Neural crest cell (in vitro differentiated cells): ENCODE measurements at regions not wholly inside any gene's neighbourhood (a gene's known extent, or its start where the extent isn't known, plus 50 kb on each side); places are given as distances from the start of the nearest gene placed in this dataset.

Source experiments
- DNase-seq: peaks from one replicate; pipeline ENCODE4 v3.0.0; 2021; ENCODE audit warnings: low read depth, mixed read lengths, low spot score
- H3K27ac Mint-ChIP-seq: one replicate; pipeline ENCODE4 v1.8.0; 2021; ENCODE audit warnings: mild to moderate bottlenecking, mixed read lengths; ENCODE audit not compliant: unreplicated experiment
- H3K27me3 Mint-ChIP-seq: 2 replicates; pipeline ENCODE4 v1.8.0; 2021; ENCODE audit warnings: low read depth, mild to moderate bottlenecking, mixed read lengths
- H3K36me3 Mint-ChIP-seq: 2 replicates; pipeline ENCODE4 v1.8.0; 2021; ENCODE audit warnings: low read depth, mild to moderate bottlenecking, mixed read lengths
- H3K4me1 Mint-ChIP-seq: 2 replicates; pipeline ENCODE4 v1.8.0; 2021; ENCODE audit warnings: mixed read lengths
- H3K4me3 Mint-ChIP-seq: one replicate; pipeline ENCODE4 v1.8.0; 2021; ENCODE audit warnings: mild to moderate bottlenecking, mixed read lengths
- H3K9me3 Mint-ChIP-seq: 2 replicates; pipeline ENCODE4 v1.8.0; 2021; ENCODE audit warnings: mixed read lengths
- TF ChIP-seq, protein P1 (sequence below): fragments of 200-600 bp; sonication (generic); conservative IDR thresholded peaks from 2 replicates; pipeline ENCODE4 v1.5.0; 2021; ENCODE audit warnings: antibody characterized with exemption, mild to moderate bottlenecking

DNA sequence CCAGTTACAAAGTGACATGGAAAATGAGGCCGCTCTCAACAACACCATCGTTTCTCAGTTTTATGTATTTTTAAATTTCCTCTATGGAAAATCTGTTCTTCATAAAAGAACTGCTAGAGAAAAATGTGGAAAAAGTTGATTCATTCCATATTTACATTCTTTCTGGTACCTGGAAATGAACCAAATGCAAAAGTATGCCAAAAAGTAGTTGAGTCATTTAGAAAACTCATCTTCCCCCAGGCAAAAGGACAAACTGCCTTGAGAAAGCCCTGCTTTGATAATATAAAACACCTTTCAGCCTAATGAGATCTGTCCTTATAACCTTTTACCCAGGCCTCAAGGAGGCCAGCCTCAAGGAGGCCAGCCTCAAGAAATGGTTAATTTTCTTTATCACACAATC lies 283.0 kb upstream of the VEPH1 start:
- Mint-ChIP-seq H3K4me3 (no peak overlapping the region), H3K27me3 (no peaks in the 10 kb centered on the region), H3K27ac (no peak overlapping the region), H3K4me1 (peaks cover 18% of the 10 kb centered on the region), H3K36me3 (no peaks in the 10 kb centered on the region), H3K9me3 (peaks cover 5% of the 10 kb centered on the region)
- TF ChIP-seq, protein P1, sequence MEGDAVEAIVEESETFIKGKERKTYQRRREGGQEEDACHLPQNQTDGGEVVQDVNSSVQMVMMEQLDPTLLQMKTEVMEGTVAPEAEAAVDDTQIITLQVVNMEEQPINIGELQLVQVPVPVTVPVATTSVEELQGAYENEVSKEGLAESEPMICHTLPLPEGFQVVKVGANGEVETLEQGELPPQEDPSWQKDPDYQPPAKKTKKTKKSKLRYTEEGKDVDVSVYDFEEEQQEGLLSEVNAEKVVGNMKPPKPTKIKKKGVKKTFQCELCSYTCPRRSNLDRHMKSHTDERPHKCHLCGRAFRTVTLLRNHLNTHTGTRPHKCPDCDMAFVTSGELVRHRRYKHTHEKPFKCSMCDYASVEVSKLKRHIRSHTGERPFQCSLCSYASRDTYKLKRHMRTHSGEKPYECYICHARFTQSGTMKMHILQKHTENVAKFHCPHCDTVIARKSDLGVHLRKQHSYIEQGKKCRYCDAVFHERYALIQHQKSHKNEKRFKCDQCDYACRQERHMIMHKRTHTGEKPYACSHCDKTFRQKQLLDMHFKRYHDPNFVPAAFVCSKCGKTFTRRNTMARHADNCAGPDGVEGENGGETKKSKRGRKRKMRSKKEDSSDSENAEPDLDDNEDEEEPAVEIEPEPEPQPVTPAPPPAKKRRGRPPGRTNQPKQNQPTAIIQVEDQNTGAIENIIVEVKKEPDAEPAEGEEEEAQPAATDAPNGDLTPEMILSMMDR: no peak
- DNase-seq: no peak

DNA sequence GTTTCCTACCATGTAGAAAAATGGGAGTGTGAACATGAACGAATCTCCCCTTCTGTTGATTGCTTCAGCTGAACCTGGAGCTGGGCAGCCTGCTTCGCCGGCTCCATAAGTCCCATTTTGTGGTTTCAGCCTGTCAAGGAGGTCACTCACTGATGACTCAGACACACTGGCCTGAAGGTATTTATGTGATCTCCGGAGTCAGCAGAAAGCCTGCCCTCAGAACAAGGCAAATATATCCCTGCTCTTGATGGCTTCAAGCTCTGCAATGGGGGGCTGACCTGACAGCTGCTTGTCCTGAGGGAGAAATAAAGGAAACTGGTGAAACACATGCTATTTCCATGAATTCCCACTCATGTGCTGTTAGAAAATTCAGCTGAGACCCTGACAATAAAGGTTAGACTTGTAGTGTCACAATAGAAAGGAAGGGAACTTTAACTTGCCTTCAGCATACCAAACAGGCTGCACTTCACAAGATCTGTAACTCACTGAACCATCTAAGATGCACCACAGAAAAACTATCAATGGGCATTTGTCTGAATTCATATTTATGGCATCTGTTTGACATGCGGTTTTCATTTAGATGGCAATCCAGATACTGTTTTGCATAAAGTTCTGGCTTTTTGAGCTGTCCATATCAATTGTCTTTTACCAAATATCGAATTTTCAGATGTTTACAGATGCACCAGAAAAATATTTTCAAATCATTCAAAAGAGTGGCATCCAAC lies 282.0 kb upstream of the VEPH1 start:
- DNase-seq: no peak
- Mint-ChIP-seq H3K4me3 (no peak overlapping the region), H3K27me3 (no peaks in the 10 kb centered on the region), H3K4me1 (peaks cover 18% of the 10 kb centered on the region), H3K36me3 (no peaks in the 10 kb centered on the region), H3K9me3 (peaks cover 5% of the 10 kb centered on the region), H3K27ac (no peak overlapping the region)
- TF ChIP-seq, protein P1: no peak

DNA sequence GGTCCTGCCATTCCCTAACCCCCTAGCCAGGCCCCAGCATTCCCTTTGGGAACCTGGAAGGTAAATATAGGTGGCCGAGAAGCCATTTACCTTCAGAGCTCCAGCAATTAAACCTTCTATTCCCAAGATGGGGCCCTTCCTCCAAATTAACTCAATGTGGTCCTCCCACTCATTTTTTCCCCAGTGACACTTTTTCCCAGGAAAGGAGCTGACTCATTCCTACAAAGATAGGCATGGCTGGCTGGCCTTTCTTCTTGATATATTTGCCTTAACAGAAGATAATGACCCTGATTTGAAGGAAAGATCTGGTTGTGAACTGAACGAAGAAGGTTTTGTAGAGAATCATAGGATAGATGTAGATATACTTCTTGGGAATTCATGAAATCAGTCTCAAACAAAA lies 279.0 kb upstream of the VEPH1 start:
- peaks cover 13% of the 10 kb centered on the region for H3K9me3 Mint-ChIP-seq
- H3K4me1 Mint-ChIP-seq: peaks cover 18% of the 10 kb centered on the region
- no peak overlapping the region for H3K4me3 Mint-ChIP-seq
- H3K27ac Mint-ChIP-seq: no peak overlapping the region
- TF ChIP-seq, protein P1: no peak
- no peaks in the 10 kb centered on the region for H3K36me3 Mint-ChIP-seq
- H3K27me3 Mint-ChIP-seq: no peaks in the 10 kb centered on the region
- no peak for DNase-seq

DNA sequence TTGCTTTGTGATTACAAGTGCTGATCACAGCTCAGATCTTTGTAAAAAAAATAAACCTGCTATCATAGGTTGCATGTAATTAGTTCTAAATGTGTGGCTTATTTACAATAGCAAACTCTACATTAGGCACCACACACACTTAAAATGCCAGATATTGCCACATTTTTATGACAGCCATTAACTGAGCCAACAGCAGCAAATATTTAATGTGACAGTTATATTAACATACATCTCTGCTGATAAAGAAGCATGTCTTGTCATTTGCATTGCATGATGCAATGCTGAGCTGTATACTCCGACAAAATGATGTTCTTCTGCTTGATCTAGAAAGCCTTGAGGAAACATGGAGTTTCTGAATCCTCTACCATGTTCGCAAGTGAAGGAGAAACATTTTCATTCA lies 273.6 kb upstream of the VEPH1 start:
- no peaks in the 10 kb centered on the region for H3K36me3 Mint-ChIP-seq
- H3K27me3 Mint-ChIP-seq: no peaks in the 10 kb centered on the region
- H3K4me1 Mint-ChIP-seq: peaks cover 6% of the 10 kb centered on the region
- peaks cover 8% of the 10 kb centered on the region for H3K9me3 Mint-ChIP-seq
- no peak for DNase-seq
- H3K4me3 Mint-ChIP-seq: no peak overlapping the region
- H3K27ac Mint-ChIP-seq: no peak overlapping the region
- TF ChIP-seq, protein P1: no peak

DNA sequence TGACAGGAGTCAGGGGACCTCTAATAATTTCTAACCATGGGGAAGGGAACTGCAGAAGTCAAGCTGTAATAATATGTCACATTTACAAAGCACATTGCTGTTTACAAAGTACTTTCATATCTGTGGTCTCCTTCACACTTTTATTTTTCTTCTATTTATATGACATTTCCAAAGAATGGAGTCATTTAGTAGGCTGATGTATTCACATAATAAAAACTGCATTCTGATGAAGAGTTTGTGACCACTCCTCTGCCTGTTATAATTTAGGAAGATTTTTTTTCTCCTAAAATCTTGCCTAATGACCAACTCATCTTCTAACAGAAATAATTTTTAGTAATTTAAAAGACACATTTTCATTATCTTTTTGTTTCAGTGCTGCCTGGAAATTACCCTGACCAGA lies 272.2 kb upstream of the VEPH1 start:
- no peaks in the 10 kb centered on the region for H3K27me3 Mint-ChIP-seq
- peaks cover 8% of the 10 kb centered on the region for H3K9me3 Mint-ChIP-seq
- no peak for DNase-seq
- TF ChIP-seq, protein P1: no peak
- H3K36me3 Mint-ChIP-seq: no peaks in the 10 kb centered on the region
- H3K4me1 Mint-ChIP-seq: peaks cover 6% of the 10 kb centered on the region
- H3K27ac Mint-ChIP-seq: no peak overlapping the region
- no peak overlapping the region for H3K4me3 Mint-ChIP-seq
